H1 (cell line): ENCODE measurements at regions not wholly inside any gene's neighbourhood (a gene's known extent, or its start where the extent isn't known, plus 50 kb on each side); places are given as distances from the start of the nearest gene placed in this dataset.

Experiments used
- CBX8 ChIP-seq: fragments of 300-800, 300-1000 bp; sonication (generic); IDR thresholded peaks from 2 replicates; pipeline ENCODE4 v1.7.1; 2016; ENCODE audit warnings: low read depth, low read length, borderline replicate concordance
- CTCF ChIP-seq, 3 experiments: IDR thresholded peaks; 1 replicate in 2 of 3; 2 replicates in 1 of 3; pipeline versions ENCODE4 v1.5.1 to v1.6.1; 2011; ENCODE audit warnings: low read length in 3 of 3, mild to moderate bottlenecking in 3 of 3, inconsistent platforms in 2 of 3, low read depth in 1 of 3, moderate library complexity in 1 of 3; ENCODE audit not compliant: insufficient read depth in 1 of 3; ENCODE audit errors: control extremely low read depth in 1 of 3
- EZH2 ChIP-seq: fragments of 200-600 bp; sonication (generic); IDR thresholded peaks from 2 replicates; pipeline ENCODE4 v1.7.1; 2012; ENCODE audit warnings: low read depth, mild to moderate bottlenecking, moderate library complexity, low read length, inconsistent platforms; ENCODE audit not compliant: severe bottlenecking
- NRF1 ChIP-seq: IDR thresholded peaks from 2 replicates; pipeline ENCODE4 v1.6.1; 2011; ENCODE audit warnings: mild to moderate bottlenecking, low read depth, low read length, improper control_type of control experiment
- POLR2AphosphoS5 ChIP-seq: IDR thresholded peaks from 2 replicates; pipeline ENCODE4 v1.6.1; 2011; ENCODE audit warnings: low read depth, low read length
- RAD21 ChIP-seq, 2 experiments: IDR thresholded peaks in 1 of 2; conservative IDR thresholded peaks in 1 of 2; 2 replicates each; pipeline ENCODE4 v1.6.1; 2011; ENCODE audit warnings: low read depth in 2 of 2, low read length in 2 of 2, improper control_type of control experiment in 1 of 2, inconsistent platforms in 1 of 2, mild to moderate bottlenecking in 1 of 2, moderate library complexity in 1 of 2
- RBBP5 ChIP-seq: IDR thresholded peaks from 2 replicates; pipeline ENCODE4 v1.7.1; 2012; ENCODE audit warnings: low read depth, mild to moderate bottlenecking, inconsistent platforms, low read length, moderate library complexity, borderline replicate concordance
- SIN3A ChIP-seq, 2 experiments: IDR thresholded peaks in 1 of 2; conservative IDR thresholded peaks in 1 of 2; 2 replicates each; pipeline ENCODE4 v1.6.1; 2011 to 2012; ENCODE audit warnings: low read length in 2 of 2, improper control_type of control experiment in 1 of 2, low read depth in 1 of 2, mild to moderate bottlenecking in 1 of 2
- TCF12 ChIP-seq: IDR thresholded peaks from 2 replicates; pipeline ENCODE4 v1.6.1; 2011; ENCODE audit warnings: low read depth, mild to moderate bottlenecking, low read length

DNA sequence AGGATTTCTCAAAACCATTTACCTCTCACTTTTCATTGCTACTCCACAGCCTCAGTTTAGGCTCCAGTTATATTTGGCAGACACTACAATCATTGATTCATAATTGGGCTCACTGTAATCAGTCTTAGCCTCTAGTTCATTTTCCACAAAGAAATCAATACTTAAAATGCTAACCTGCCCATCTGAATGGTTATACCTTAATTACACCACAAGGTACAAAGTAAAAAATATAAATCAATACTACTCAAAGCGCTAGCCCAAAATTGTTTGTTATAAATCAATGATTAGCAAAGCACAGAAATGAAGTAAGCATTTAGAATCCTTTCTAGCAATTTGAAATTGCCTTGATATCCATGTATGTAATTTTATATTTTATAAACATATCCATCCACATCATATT lies 222.6 kb upstream of the NDST3 start:
- TF ChIP-seq CTCF (IDR thresholded peaks at IDR 0.05; ENCODE audit: control extremely low read depth in 1 of 3, insufficient read depth in 1 of 3, low read depth in 1 of 3, low read length in 3 of 3) (no peak), SIN3A (conservative IDR thresholded peaks at IDR 0.05 in 1 of 2, IDR thresholded peaks at IDR 0.05 in 1 of 2; ENCODE audit: low read depth in 1 of 2, low read length in 2 of 2) (no peak), POLR2AphosphoS5 (no peak), CBX8 (no peak), RAD21 (IDR thresholded peaks at IDR 0.05 in 1 of 2, conservative IDR thresholded peaks at IDR 0.05 in 1 of 2; ENCODE audit: low read depth in 2 of 2, low read length in 2 of 2) (no peak), RBBP5 (no peak), EZH2 (no peak), TCF12 (no peak), NRF1 (no peak)
